Heart left ventricle (tissue), 16 donors: ENCODE measurements at regions not wholly inside any gene's neighbourhood (a gene's known extent, or its start where the extent isn't known, plus 50 kb on each side); places are given as distances from the start of the nearest gene placed in this dataset.

Experiments used
- ATAC-seq, 4 donors: fragments of 200-7000 bp; cut with Tn5 transposase; one replicate each; pipeline ENCODE4 v1.9.1; 2020 to 2022; ENCODE audit warnings: moderate library complexity in 4 of 4, mild to moderate bottlenecking in 3 of 4, moderate number of reproducible peaks in 1 of 4
- DNase-seq, 5 donors: peaks; one replicate each; pipeline ENCODE4 v3.0.0-alpha.2; 2020
- H3K27ac ChIP-seq, 12 donors: fragments of 200-600 bp; sonication (generic) in 4 of 12; one replicate each; pipeline versions ENCODE4 v1.5.0 to v1.8.0; 2016 to 2022; ENCODE audit warnings: mild to moderate bottlenecking in 2 of 12
- H3K27me3 ChIP-seq, 9 donors: fragments of 200-600 bp; sonication (generic) in 2 of 9; one replicate each; pipeline versions ENCODE4 v1.5.1 to v1.8.0; 2016 to 2022; ENCODE audit warnings: mild to moderate bottlenecking in 3 of 9
- H3K36me3 ChIP-seq, 9 donors: fragments of 200-600 bp; sonication (generic) in 2 of 9; one replicate each; pipeline versions ENCODE4 v1.5.0 to v1.8.0; 2018 to 2022; ENCODE audit warnings: mild to moderate bottlenecking in 2 of 9
- H3K4me1 ChIP-seq, 12 donors: fragments of 200-600 bp; sonication (generic) in 4 of 12; one replicate each; pipeline versions ENCODE4 v1.5.0 to v1.8.0; 2016 to 2022; ENCODE audit warnings: mild to moderate bottlenecking in 3 of 12
- H3K4me3 ChIP-seq, 12 donors: fragments of 200-600 bp; sonication (generic) in 4 of 12; one replicate each; pipeline versions ENCODE4 v1.5.0 to v1.8.0; 2017 to 2022; ENCODE audit warnings: mild to moderate bottlenecking in 9 of 12, moderate library complexity in 4 of 12
- H3K9me3 ChIP-seq, 12 donors: fragments of 200-600 bp; sonication (generic) in 4 of 12; one replicate each; pipeline versions ENCODE4 v1.5.0 to v1.8.0; 2016 to 2022; ENCODE audit warnings: mild to moderate bottlenecking in 1 of 12
- CTCF ChIP-seq, 12 donors: fragments of 200-600 bp; sonication (generic) in 4 of 12; IDR thresholded peaks; one replicate each; pipeline versions ENCODE4 v1.5.0 to v1.8.0; 2018 to 2022; ENCODE audit warnings: antibody characterized with exemption in 12 of 12, mild to moderate bottlenecking in 5 of 12
- POLR2A ChIP-seq, 2 donors: fragments of 450-650 bp; IDR thresholded peaks; one replicate each; pipeline ENCODE4 v1.6.1; 2017; ENCODE audit warnings: antibody characterized with exemption in 2 of 2, mild to moderate bottlenecking in 2 of 2, moderate library complexity in 2 of 2
- WGBS, 4 donors: extraction: QIAGEN DNeasy Blood & Tissue Kit in 2 of 4; methylation state at CpG; one replicate each; pipeline versions ENCODE4 v1.1.5 to v1.1.7; 2013 to 2018; 5-methylcytosine and 5-hydroxymethylcytosine counted together
- intact Hi-C, 10 donors: fragments of 100-400 bp; cut with DNase I; formaldehyde crosslinking; loops; one replicate each; pipeline versions ENCODE4 v1.11.1 to v1.14.2; 2022
- donor health status: ischemic (EF 13 %, LVEDD 7.1; RV severe dilation, severe dysfunction).
- donor health status: healthy with polysubstance abuse.
- donor health status: DM: no; HTN: yes; CAD: no.
- donor health status: DM: no; HTN: no; CAD: no.
- donor health status: ischemic (EF 25% LVEDD 6.9; RV normal size, moderate dysfunction).
- donor health status: ischemic (EF 25% LVEDD 5.7; RV mildly dilated, moderate dysfunction).
- donor health status: healthy.
- donor health status: DM: yes; HTN: yes; CAD: no.
- donor health status: ischemic (EF 35%, LVEDD 5.7; RV mildly dilated, moderate dysfunction).
- donor health status: nonischemic (EF 11% LVEDD 7.7; RV severe dilation, severe dysfunction).
- donor health status: DM: yes; HTN: yes; CAD: no.
- donor health status: PGD.
- donor health status: ischemic (EF 29% LVEDD 5.4; RV normal size, mild dysfunction).
- donor health status: nonischemic (EF 23%, LVEDD 6.1; RV moderate dilation, normal function).

- Histone ChIP-seq H3K9me3 (no peaks in the 10 kb centered on the region), H3K27me3 (no peaks in the 10 kb centered on the region), H3K4me3 (no peak overlapping the region), H3K4me1 (peaks cover 0 to 17% (median 0%) of the 10 kb centered on the region in 12 donors), H3K36me3 (no peaks in the 10 kb centered on the region), H3K27ac (no peak overlapping the region)
- WGBS, 4 donors, result 73 to 86% (median 85%) methylated on average over 3 of the region's 3 CpGs
- DNase-seq (no peak), ATAC-seq (no peak)
- TF ChIP-seq POLR2A (IDR thresholded peaks at IDR 0.05) (no peak), CTCF (IDR thresholded peaks at IDR 0.05) (no peak)
- intact Hi-C loops, result no loop called here
Observed at GRCh38 chr4:105015750-105016149, 130.9 kb upstream of the TET2 start.

- TF ChIP-seq POLR2A (IDR thresholded peaks at IDR 0.05) (no peak), CTCF (IDR thresholded peaks at IDR 0.05) (no peak)
- H3K27ac ChIP-seq, result no peak overlapping the region
- ATAC-seq, result no peak
- DNase-seq, result peak in 1 of 5 donors; percentile 10
- no peaks in the 10 kb centered on the region for H3K36me3 ChIP-seq
- H3K4me1 ChIP-seq, result peaks cover 0 to 4% (median 0%) of the 10 kb centered on the region in 12 donors
- no peak overlapping the region for H3K4me3 ChIP-seq
- intact Hi-C loops, result no loop called here
- WGBS, 4 donors, result 35 to 42% (median 39%) methylated on average over 5 to 6 of the region's 6 CpGs
- H3K27me3 ChIP-seq, result no peaks in the 10 kb centered on the region
- H3K9me3 ChIP-seq, result peaks cover 0 to 16% (median 5%) of the 10 kb centered on the region in 12 donors
Observed at GRCh38 chr4:105022811-105023667, 123.6 kb upstream of the TET2 start.

- Histone ChIP-seq H3K27ac (no peak overlapping the region), H3K4me3 (no peak overlapping the region), H3K4me1 (peaks cover 0 to 4% (median 0%) of the 10 kb centered on the region in 12 donors), H3K36me3 (no peaks in the 10 kb centered on the region), H3K9me3 (peaks cover 0 to 16% (median 5%) of the 10 kb centered on the region in 12 donors), H3K27me3 (no peaks in the 10 kb centered on the region)
- intact Hi-C loops, result no loop called here
- ATAC-seq, result no peak
- no peak for TF ChIP-seq POLR2A (IDR thresholded peaks at IDR 0.05)
- no peak for DNase-seq
Observed at GRCh38 chr4:105023668-105024055, 123.0 kb upstream of the TET2 start.

- intact Hi-C loops, result no loop called here
- no peak for TF ChIP-seq CTCF (IDR thresholded peaks at IDR 0.05)
- no peak for TF ChIP-seq POLR2A (IDR thresholded peaks at IDR 0.05)
- 75 to 88% (median 86%) methylated on average over 2 of the region's 2 CpGs for WGBS, 4 donors
Observed at GRCh38 chr4:105025263-105026017, 121.2 kb upstream of the TET2 start.

More at GRCh38 chr4:105025263-105026017, 121.2 kb upstream of the TET2 start:
- Histone ChIP-seq H3K36me3 (no peaks in the 10 kb centered on the region), H3K4me3 (no peak overlapping the region), H3K4me1 (peaks cover 0 to 4% (median 0%) of the 10 kb centered on the region in 12 donors), H3K27ac (no peak overlapping the region), H3K9me3 (peaks cover 0 to 16% (median 5%) of the 10 kb centered on the region in 12 donors), H3K27me3 (no peaks in the 10 kb centered on the region)
- no peak for ATAC-seq
- no peak for DNase-seq
